NCI-H69 (cell line): ENCODE measurements at regions not wholly inside any gene's neighbourhood (a gene's known extent, or its start where the extent isn't known, plus 50 kb on each side); places are given as distances from the start of the nearest gene placed in this dataset.
"Not testable (repeated sequence)": the region's sequence is repeated elsewhere in the genome, so short reads cannot be mapped to it uniquely, and the experiment has no call there.

ENCODE experiments used
- DNase-seq: peaks from one replicate; lab custom pipeline; 2025; lab: John Stamatoyannopoulos, UW

DNA sequence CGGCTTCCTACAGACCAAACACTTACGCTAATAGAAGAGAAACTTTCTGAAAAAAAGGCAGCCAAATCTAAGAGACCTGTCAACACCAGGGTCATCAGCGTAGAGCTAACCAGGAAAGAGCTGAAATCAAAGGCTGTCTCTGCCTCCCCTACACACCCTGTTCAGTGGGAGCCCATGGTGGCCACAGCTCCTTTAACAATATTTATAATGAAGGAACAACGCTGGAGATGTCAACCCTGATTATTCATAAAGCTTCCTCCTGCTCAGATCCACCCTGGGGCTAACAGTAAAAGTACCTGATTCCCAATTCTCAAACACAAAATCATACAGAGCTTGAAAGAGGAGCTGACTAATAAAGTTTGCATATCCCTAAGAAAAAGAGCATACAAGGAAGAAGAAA, 133.7 kb downstream of the ANXA2 start:
- DNase-seq = no peak

DNA sequence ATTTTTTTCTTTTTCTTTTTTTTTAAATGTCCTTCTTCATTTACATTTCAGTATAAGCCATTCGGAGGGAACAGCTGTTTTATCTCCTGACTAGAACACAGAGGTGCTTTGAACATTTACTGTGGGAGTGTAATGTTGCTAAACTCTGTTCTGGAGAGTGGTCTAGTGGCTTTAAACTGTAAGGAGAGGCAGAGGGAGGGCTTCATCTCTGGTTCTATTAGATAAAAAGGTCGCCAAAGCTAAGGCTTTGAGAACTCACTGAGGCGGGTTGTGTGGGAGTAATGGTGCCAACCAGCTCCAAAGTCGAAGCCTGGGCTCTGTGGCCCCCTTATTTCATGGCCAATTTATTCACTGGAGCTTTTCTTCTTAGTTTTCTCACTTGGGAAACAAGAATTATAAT, 133.2 kb downstream of the ANXA2 start:
- no peak for DNase-seq

DNA sequence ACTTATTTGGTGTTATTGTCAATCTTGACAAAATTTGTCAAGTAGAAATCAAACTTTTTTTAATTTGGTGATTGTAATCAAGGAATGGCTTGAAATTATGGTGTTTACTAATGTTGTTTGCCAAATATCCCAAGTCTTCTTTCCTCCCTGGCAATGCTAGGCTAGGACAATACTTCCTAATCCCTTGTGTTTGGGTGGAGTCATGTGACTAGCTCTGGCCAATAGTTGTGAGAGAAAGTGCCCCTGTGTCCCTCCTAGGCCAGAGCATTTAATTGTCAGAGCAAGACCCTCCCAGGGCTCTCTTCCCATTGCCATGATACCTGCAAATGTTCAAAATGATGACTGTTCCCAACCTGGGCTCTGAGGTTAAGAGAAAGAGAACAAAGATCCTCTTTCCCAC, 132.7 kb downstream of the ANXA2 start:
- DNase-seq = no peak

DNA sequence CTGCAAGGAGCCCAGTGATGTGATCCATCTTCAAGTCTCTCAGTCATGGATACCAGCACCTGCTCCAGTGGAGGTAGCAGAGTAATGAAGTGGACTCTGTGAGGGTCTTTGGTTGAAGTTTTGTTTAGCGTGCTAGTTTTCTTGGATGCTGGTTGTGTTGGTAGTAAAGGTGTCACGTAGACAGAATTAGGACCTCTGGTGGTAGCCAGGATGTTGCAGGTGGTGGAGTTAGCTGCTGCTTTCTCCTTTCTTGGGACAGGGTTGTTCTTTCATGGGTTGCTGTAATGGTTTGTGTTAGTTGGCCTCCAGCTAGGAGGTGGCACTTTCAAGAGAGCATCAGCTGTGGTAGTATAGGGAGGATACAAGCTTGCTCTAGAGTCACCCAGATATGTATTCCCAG, 125.2 kb downstream of the ANXA2 start:
- DNase-seq = no peak

DNA sequence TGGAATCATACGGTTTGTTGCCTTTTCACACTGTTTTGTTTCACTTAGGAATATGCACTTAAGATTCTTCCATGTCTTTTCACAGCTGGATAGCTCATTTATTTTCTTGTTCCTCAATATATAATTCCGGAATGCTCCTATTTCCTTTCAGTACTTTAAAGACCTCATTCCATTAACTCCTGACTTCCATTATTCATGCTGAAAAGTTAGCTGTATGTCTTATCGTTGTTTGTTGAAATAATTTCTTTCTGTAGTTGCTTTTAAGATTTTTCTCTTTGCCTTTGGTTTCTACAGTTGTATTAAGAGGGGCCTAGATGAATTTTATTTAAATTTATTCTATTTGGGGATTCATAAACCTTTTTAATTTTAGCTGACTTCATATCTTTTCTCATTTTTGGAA, 122.2 kb downstream of the ANXA2 start:
- DNase-seq = no peak

DNA sequence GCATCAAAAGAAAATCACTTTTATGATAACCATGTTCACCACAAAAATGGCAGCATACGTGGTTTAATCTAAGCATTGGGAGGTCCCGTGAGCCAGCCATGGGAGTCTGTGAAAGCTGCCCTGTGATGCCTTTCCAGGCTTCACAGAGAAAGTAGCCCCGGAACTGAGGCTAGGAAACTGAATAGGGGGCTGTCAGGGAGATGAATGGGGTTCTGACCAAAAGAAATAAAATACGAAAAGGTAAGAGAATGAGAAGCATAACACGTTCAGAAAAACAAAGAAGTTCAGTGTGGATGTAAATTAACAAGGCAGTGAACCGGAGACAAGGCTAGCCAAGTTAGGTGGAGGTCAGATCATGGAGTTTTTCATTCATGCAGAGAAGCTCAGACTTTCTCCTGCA, 118.9 kb downstream of the ANXA2 start:
- no peak for DNase-seq

DNA sequence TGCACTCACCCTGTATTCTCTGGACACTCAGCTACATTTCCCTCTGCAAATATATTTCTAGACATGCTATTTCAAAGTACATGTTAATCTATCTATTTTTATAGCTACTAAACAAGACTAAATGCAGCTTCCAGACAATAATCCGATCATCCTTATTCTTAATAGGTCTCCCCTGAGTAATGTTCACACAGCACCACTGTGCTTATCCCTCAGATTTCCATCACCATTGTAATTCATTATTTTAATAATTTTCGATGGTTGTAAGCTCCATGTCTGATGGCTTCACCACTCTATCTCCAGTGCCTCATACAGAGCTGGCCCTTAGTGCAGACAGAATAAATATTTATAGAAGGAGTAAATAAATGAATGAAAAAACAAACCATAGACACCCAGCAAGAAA, 117.5 kb downstream of the ANXA2 start:
- no peak for DNase-seq

DNA sequence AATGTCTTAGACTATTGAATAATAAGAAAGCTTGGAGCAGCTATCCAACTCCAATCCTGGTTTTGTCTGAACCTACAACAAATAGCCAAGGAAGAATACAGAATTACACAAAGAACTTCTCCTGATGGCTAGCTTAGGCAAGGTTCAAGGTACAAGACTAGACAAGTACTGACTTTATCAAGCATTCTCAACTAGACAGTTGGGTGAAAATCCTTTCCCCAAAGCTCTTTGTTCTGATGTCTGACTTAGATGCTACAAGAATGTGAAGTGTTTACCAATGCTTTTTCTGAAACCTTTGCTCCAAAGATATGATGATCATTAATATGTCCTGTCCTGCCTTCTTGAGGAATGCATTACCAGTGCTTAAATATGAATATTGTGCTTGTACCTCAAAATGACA, 113.8 kb downstream of the ANXA2 start:
- no peak for DNase-seq

DNA sequence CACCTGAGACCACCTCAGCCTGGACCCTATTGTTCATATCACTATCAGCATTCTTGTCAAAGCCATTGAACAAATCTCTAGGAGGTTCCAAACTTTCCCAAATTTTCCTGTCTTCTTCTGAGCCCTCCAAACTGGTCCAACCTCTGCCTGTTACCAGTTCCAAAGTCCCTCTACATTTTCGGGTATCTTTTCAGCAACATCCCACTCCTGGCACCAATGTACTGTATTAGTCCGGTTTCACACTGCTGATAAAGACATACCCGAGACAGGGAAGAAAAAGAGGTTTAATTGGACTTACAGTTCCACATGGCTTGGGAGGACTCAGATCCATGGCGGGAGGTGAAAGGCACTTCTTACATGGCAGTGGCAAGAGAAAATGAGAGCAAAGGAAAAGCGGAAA, 101.9 kb downstream of the ANXA2 start:
- not testable (repeated sequence) for DNase-seq

DNA sequence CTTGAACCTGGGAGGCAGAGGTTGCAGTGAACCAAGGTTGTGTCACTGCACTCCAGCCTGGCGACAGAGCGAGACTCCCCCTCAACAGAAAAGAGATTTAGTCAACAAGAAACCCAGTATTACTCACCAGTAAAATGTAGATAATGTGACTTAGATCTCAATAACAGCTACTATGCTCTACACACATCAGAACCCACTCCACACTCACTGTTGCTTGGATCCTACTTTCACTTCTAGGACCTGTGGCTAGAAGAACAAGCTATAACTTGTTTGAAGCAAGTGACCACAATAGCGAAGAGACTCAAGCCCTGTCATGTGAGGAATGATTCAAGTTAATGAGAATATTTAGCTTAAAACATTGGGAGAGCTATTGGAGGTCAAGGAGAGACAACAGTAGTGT, 100.7 kb downstream of the ANXA2 start:
- no peak for DNase-seq
